A673 (cell line): ENCODE measurements at regions not wholly inside any gene's neighbourhood (a gene's known extent, or its start where the extent isn't known, plus 50 kb on each side); places are given as distances from the start of the nearest gene placed in this dataset.

ENCODE experiments used
- BruUV-seq: library from RNA; stranded (reverse); fragments of 400-500 nt; replicated peaks from 2 replicates; lab custom pipeline; 2021; lab: Mats Ljungman, UMichigan
- CTCF ChIA-PET: fragments of 300-600 bp; sonication (Branson Sonifier 250); formaldehyde crosslinking; loops from one replicate; lab custom pipeline; 2022; ENCODE audit warnings: antibody characterized with exemption; lab: Charles Lee
- POLR2A ChIA-PET: fragments of 300-600 bp; sonication (Branson Sonifier 250); formaldehyde crosslinking; loops from one replicate; lab custom pipeline; 2022; ENCODE audit warnings: antibody characterized with exemption; ENCODE audit not compliant: low non-redundant PET; lab: Charles Lee
- DNase-seq: peaks from one replicate; pipeline ENCODE4 v3.0.0-alpha.2; 2015; ENCODE audit warnings: low spot score
- H3K27ac ChIP-seq: fragments of 200-600 bp; sonication (generic); 2 replicates; pipeline ENCODE4 v1.5.1; 2016; ENCODE audit warnings: mixed run types, low read depth, mild to moderate bottlenecking, mixed read lengths, antibody characterized with exemption, low read length; ENCODE audit not compliant: poor library complexity, severe bottlenecking
- H3K27me3 ChIP-seq: fragments of 200-600 bp; sonication (generic); replicated peaks from 2 replicates; pipeline ENCODE4 v1.6.1; 2017; ENCODE audit warnings: mixed run types, low read depth, mild to moderate bottlenecking, mixed read lengths, antibody characterized with exemption, low read length; ENCODE audit not compliant: insufficient read depth, poor library complexity
- H3K36me3 ChIP-seq: fragments of 200-600 bp; sonication (generic); 2 replicates; pipeline ENCODE4 v1.6.1; 2016; ENCODE audit warnings: mixed run types, mild to moderate bottlenecking, mixed read lengths, antibody characterized with exemption, low read length; ENCODE audit not compliant: insufficient read depth, poor library complexity, severe bottlenecking
- H3K4me1 ChIP-seq: fragments of 200-600 bp; sonication (generic); 2 replicates; pipeline ENCODE4 v1.6.1; 2017; ENCODE audit warnings: mixed run types, mild to moderate bottlenecking, mixed read lengths, antibody characterized with exemption, low read length; ENCODE audit not compliant: insufficient read depth, poor library complexity, severe bottlenecking
- H3K4me3 ChIP-seq: fragments of 200-600 bp; sonication (generic); 2 replicates; pipeline ENCODE4 v1.5.1; 2016; ENCODE audit warnings: low read depth, mixed run types, mild to moderate bottlenecking, mixed read lengths, low read length; ENCODE audit not compliant: poor library complexity, severe bottlenecking
- H3K9me3 ChIP-seq: fragments of 200-600 bp; sonication (generic); 2 replicates; pipeline ENCODE4 v1.6.1; 2016; ENCODE audit warnings: mixed run types, low read depth, mild to moderate bottlenecking, mixed read lengths, antibody characterized with exemption, low read length; ENCODE audit not compliant: poor library complexity, severe bottlenecking
- CTCF ChIP-seq: fragments of 300-800, 200-600 bp; sonication (generic); conservative IDR thresholded peaks from 2 replicates; pipeline ENCODE4 v1.5.1; 2017; ENCODE audit warnings: low read depth, mild to moderate bottlenecking, antibody characterized with exemption, low read length, moderate library complexity, mixed read lengths
- EZH2 ChIP-seq: fragments of 200-600 bp; sonication (generic); IDR thresholded peaks from 2 replicates; pipeline ENCODE4 v1.6.1; 2017; ENCODE audit warnings: borderline replicate concordance, low read depth, mild to moderate bottlenecking, mixed read lengths, antibody characterized with exemption, low read length; ENCODE audit not compliant: poor library complexity, severe bottlenecking
- intact Hi-C: fragments of 100-400 bp; cut with micrococcal nuclease; formaldehyde crosslinking; loops from one replicate; pipeline ENCODE4 v1.10.0; 2022; ENCODE audit not compliant: unreplicated experiment

GRCh38 chr5:138664276-138664943 lies 88.8 kb upstream of the CTNNA1 start:
- no TSS peak for BruUV-seq
- H3K4me3 ChIP-seq = no peak overlapping the region
- ChIA-PET POLR2A (no interaction called here), CTCF (no interaction called here)
- intact Hi-C loops = no loop called here
- H3K27me3 ChIP-seq = no peaks in the 10 kb centered on the region
- no peaks in the 10 kb centered on the region for H3K9me3 ChIP-seq
- no peak overlapping the region for H3K27ac ChIP-seq
- no peak for DNase-seq
- TF ChIP-seq EZH2 (no peak), CTCF (no peak)
- H3K36me3 ChIP-seq = no peaks in the 10 kb centered on the region
- peaks cover 15% of the 10 kb centered on the region for H3K4me1 ChIP-seq

GRCh38 chr5:138663561-138663960 lies 88.4 kb upstream of the HSPA9 start:
- no peak for DNase-seq
- TF ChIP-seq EZH2 = no peak
- TF ChIP-seq CTCF = no peak
- Histone ChIP-seq H3K36me3 (no peaks in the 10 kb centered on the region), H3K27me3 (no peaks in the 10 kb centered on the region), H3K4me1 (peaks cover 15% of the 10 kb centered on the region), H3K9me3 (no peaks in the 10 kb centered on the region), H3K4me3 (no peak overlapping the region), H3K27ac (no peak overlapping the region)
- no TSS peak for BruUV-seq
- ChIA-PET POLR2A (no interaction called here), CTCF (no interaction called here)
- intact Hi-C loops = no loop called here

- no peak for DNase-seq
- Histone ChIP-seq H3K36me3 (no peaks in the 10 kb centered on the region), H3K9me3 (no peaks in the 10 kb centered on the region), H3K4me1 (peaks cover 15% of the 10 kb centered on the region), H3K27ac (no peak overlapping the region), H3K4me3 (no peak overlapping the region), H3K27me3 (no peaks in the 10 kb centered on the region)
- intact Hi-C loops = no loop called here
- POLR2A ChIA-PET = no interaction called here
- CTCF ChIA-PET = no interaction called here
- BruUV-seq = no TSS peak
- TF ChIP-seq CTCF (no peak), EZH2 (no peak)
Observed at GRCh38 chr5:138663009-138663408, 87.8 kb upstream of the HSPA9 start.
